GM18861 (cell line): ENCODE measurements at regions not wholly inside any gene's neighbourhood (a gene's known extent, or its start where the extent isn't known, plus 50 kb on each side); places are given as distances from the start of the nearest gene placed in this dataset.
A peak's percentile ranks its signal among the peaks of the same experiment; 100 is the strongest.

ENCODE experiments used
- ATAC-seq: cut with Tn5 transposase; IDR thresholded peaks from one replicate; pipeline ENCODE4 v1.9.1; 2021; ENCODE audit not compliant: unreplicated experiment

DNA sequence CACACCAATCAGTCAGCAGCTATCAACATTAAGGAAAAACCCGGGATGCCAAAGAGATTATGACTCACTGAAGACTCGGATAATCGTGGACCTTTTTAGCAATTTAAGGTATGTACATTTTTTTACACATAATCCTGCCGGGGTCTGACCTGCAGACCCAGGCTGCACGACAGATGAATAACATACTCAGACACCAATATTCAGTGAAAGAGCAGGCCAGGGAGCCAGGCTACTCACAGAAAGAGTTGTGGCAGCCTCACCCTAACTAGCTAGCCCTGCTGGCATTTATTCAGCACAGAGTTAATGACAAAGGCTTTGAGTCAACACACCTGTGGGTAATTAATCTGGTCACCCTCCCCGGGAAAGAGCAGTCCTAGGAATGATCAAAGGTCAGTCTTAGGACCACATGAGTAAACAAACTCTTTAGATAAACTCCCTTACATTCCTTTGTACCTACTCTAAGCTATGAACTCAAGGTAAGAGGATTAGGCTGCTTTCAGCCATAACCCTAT is 727.5 kb downstream of the TBL1XR1 start:
- ATAC-seq: no peak

DNA sequence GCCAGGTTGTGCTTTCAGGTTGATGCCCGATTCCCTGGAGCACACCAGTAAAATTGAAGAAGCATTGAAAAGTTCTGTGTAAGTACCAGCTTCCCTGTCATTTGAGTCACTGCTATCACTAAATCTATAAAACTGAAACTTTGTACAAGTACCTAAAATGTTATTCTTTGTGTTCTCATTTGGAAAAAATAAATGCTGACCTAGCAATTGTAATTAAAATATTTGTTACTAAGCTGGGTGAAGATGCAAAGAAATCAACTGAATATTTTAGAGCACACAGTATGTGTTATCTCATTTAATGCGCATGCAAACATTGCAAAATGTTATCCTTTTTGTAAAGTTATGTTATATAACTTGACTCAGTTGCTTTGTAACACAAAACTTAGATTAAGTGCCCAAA is 733.7 kb downstream of the TBL1XR1 start:
- no peak for ATAC-seq

DNA sequence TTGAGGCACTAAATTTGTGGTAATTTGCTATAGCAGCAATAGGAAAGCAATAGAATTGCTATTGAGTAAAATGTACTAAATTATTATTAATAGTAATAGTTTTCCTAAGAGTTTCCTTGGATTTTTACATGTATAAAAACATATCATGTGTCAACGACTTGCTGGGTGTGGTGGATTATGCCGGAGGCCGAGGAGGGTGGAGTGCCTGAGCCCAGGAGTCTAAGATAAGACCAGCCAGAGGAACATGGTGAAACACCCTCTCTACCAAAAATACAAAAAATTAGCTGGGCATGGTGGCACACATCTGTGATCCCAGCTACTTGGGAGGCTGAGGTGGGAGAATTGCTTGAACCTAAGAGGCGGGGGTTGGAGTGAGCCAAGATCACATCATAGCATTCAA is 749.9 kb downstream of the TBL1XR1 start:
- ATAC-seq: no peak

DNA sequence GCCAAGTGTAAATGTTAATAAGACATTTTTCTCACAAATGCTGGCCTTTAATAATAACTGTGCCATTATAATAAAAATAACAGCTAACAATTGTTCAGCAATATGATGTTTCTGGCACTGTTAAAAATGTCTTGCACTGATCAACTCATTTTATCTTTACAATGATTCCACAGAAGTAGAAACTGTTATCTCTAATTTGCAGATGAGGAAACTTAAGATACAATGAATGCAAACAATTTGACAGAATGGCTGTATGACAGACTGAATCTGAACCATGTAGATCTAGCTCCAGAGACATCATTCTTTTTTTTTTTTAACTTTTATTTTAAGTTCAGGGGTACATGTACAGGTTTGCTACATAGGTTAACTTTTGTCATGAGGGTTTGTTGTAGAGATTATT is 755.0 kb downstream of the TBL1XR1 start:
- no peak for ATAC-seq

DNA sequence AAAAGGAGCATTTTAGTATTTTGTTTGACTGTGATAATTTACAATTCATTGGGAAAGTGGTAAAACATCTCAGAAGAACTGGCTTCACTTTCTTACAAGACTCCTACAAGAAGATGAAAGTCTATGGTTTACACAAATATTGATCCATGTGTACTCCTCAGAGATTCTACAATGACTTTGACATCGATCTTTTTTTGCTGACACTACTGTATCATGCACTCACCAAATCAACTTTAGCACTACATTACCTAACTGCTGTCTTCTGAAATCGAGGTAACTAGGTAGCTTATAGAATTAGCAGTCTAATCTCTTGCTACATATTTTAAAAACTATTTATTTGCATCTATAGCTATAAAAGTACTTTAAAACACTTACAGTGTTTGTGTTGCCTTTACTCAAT is 757.6 kb downstream of the TBL1XR1 start:
- ATAC-seq: no peak

DNA sequence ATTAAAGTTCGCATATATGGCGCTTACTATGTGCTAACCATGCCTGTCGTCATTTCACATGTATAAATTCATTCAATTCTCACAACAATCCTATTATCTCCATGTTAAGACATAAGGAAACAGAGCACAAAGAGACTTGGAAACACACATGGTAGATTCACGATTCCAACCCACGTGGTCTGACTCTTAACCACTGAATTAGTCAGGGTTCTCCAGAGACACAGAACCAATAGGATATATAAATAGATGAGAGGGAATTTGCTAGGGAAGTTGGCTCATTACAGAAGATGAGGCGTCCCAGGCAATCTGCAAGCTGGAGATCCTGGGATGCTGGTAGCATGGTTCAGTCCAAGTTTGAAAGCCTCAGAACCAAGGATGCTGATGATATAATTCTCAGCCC is 765.3 kb downstream of the TBL1XR1 start:
- ATAC-seq: no peak

DNA sequence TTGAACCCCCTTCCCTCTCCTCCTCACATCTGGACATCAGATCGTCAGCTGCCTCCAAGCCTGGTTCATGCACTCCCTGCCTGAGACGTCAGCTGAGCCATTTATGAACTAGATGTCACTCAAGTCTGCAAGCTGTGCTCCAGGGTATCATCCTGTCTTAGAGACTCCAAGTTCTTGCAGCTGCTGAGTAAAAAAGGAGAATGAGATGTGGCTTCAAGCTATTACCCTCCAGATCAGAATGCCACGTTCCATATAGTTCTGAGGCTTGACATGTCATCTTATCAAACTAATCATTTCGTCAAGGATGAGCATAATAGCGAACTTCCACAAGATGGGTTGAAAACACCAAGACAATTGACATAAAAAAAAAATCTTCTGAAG is 766.3 kb downstream of the TBL1XR1 start:
- ATAC-seq: no peak

DNA sequence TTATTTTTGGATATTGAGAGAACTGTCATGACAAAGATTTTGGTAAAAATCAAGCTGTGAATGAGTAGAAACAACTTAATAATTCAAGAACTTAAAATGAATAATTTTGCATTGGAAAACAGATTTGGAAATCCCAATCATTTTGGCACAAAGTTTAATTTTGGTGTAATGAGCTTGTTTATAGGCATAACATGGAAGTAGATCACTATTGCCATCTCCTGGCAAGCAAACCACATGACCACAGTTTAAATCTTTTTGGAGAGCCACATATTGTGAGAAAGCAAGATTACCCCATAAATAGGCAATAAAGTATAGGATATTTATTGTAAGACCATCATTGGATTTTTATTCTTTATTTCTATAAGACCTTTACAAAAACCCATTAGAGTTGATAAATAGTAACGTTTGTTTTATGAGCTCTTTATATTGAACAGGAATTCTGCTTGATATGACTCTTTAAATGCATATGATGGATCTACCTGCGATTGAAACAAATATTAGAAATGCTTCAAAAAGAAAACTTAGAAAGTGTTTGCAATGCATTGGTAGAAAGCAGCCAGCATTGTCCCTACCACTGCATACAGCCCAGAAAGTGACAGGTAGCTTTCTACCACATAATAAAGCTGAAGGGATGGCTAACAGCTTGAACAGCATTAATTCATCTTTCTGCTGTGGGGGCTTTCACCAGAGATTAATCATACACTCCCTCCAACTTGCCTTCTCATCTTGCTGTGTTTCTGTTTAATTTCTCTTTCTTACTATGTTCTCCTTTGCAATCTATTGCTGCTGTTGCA is 766.8 kb downstream of the TBL1XR1 start:
- peak; percentile 68 for ATAC-seq

DNA sequence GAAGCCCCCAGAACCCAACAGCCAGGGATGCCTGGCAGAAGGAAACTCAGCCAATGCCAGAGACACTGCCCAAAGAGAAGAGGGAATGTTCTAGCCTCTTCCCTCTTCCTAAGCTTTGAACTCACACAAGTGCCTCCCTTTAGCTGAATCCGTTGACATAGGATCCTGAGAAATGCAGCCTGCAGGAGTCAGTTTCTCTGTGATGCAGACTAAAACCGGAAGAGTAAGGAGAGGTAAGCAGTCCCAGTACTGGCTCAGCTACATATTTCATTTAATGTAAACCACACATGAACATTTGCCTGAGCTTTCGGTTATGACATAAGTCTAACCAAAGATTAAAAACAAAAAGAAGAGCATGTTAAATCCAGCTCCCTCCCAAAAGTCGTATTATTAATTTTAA is 768.7 kb downstream of the TBL1XR1 start:
- ATAC-seq: no peak

DNA sequence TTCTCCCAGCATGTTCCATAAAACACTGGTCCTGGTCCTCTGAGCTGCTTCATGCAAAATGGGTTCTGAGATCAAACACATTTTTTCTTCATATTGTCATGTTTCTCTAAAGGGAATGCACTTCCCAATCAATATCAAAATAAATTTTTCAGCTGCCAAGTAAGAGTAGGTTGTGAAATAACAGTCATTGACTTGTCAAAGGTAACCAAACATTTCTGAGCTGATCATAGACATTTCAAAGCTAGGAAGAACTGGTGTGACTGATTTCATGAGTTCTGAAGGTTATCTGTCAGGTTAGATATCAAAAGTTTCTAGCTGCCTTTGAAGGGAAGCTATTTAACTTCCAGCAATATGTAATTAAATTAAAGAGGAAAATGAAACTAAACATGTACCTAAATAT is 770.9 kb downstream of the TBL1XR1 start:
- no peak for ATAC-seq

DNA sequence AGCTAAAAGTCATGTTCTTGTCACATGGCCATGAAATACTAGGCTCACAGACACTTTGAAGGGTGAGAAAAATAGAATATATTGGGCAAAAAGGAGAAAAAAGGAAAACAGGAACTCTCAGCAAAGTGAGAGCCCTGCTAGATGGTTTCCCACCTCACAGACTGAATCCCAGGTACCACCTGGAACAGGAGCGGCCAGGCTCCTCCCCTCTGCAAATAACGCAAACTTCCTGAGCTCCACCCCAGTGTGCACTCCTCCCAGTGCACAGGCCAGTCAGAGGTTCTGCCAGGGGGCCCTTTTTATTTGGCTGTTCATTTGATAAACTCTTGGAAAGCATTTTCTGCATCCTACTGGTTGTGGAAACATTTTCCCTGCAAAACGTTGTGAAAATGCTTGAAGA is 780.4 kb downstream of the TBL1XR1 start:
- no peak for ATAC-seq

DNA sequence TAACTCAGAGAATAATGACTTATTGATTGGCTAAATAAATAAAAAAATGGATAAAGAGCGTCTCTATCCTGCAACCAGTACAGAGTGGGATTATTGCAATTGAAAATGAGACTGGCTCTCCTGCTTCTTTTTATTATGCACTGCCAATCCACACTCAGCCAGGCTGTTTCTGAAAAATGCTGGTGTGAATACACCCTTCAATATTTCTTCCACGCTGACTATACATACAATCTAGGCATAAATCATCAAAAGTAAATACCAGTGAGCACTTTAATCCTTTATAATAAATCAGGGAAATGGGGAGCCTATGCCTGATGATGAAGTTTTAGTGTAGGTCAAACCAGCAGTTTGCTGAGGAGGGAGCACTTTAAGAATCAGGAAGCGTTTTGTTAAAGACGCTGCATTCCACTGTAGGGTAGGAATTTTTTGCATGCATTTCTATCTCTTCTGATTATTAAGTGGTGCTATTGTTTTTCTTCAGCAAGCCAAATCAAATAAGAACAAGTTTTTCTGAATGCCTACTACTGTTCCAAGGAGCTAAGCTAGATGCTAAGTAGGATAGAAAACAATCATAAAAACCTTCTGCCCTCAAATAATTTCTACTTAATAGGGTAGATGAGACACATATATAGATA is 781.5 kb downstream of the TBL1XR1 start:
- no peak for ATAC-seq

DNA sequence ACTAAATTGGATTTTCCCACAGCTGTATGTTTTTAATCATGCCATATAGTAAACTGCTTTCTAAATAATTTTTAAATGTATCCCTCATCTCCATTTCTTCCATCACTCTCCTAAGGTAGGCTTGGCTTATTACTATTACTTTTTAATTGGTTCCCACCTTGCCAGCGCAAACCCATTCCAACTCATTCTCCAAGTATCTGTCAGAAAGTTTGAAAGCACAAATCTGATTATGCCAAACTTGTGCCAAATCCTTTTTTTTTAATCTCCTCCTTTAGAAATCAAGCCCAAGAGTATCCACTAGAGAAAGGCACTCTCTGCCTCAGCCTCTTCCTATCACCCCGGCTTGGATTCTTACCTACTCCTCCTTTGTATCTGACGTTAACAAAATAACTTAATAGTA is 784.5 kb downstream of the TBL1XR1 start:
- no peak for ATAC-seq

DNA sequence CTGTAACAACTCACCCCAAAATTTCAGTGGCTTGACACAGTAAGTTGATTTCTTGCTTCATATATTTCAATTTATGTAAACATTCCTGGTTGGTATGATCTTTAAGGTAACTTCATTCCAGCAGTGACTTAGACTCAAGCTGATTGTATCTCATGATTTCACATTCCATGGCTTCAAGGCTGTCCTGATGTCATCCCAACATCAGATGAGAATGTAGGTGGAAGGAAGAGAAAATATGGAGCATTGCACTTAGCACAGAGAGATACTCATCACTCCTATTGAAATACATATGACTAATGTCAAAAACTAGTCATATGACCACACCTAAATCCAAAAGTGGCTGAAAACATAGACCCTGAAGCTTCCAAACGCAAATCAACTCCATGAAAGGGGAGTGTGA is 793.8 kb downstream of the TBL1XR1 start:
- no peak for ATAC-seq

DNA sequence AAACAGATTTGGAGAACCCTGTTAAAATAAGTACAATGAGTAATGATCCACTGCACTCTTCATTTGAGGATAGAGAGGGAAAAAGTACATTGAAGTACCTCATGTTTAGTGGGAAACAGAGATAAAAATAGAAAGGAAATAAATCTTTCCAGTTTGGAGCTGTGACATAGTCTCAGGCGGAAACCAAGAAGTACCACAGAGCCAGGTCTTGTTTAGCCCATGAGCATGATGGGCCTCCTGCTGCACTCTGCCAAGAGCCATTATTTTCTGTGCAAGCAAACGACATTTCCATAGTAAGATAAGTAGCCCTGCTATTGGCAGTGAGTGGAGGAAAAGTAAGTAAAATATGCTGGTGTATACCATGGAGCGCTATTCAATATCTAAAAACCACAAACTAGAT is 796.1 kb downstream of the TBL1XR1 start:
- ATAC-seq: no peak

DNA sequence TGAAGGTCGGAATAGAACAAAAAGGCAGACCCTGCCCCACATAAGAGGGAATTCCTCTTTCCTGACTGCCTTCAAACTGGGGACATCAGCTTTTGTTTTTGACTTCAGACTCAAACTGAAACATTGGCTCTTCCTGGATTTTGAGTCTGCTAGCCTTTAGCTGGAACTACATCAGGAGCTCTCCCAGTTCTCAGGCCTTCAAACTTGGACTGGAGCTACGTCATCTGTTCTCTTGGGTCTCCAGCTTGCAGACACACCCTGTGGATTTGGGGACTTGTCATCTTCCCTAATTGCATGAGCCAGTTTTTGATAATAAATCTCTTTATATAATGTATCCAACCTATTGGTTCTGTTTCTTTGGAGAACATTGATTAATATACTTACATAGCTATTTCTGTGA is 798.1 kb downstream of the TBL1XR1 start:
- ATAC-seq: no peak

DNA sequence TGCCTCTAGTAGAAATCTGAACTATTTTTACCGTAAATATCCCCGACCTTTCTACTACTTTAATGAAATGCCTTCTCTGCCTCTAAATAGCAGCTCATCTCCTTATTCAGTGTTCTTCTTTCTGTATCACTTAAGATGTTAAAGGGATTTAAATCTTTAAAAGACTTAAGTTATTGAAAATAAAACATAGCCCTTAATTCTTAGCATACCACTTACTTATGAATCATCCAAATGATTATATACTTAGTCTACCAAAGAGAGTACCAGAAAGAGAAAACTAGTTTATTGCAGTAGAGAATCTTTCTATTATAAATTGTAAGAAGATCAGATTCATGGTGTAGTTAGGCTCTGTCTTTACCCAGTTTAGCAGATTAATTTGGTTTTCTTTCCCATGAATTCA is 802.0 kb downstream of the TBL1XR1 start:
- ATAC-seq: no peak

DNA sequence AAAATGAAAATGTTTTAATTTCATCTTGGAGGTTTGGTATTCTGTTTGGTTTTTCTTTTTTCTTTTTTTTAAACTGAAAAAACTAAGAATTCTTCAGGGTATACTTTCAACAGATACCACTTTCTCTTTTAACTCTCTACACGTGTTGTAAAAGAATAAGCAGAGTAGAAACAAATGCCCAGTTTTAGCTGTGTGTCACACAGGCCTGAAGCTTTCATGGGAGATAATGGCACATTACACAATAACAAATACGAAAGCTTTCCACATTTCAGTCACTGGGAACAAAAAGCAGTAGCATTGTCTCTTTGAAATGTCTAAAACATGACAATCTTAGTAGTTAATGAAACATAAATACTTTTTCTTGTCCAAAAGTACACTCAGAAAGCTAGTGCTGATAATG is 818.5 kb downstream of the TBL1XR1 start:
- ATAC-seq: no peak

DNA sequence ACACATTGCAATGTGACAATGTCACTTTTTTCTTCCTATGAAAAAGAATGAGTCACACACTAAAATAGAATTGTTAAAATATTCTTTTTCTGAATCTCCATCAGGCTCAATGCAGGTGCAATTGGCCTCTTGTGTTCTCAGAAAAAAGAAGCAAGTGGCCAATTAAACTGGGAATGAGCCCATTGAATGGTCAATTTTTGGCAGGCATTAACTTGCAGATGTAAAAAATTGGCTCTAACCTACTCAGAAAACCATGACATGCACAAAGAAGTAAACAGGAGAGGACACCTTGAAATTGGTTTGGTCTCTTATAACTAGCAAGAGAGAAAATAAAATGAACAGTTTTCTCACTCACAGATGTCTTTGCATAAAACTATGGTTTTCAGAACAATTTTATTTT is 820.8 kb downstream of the TBL1XR1 start:
- ATAC-seq: no peak

DNA sequence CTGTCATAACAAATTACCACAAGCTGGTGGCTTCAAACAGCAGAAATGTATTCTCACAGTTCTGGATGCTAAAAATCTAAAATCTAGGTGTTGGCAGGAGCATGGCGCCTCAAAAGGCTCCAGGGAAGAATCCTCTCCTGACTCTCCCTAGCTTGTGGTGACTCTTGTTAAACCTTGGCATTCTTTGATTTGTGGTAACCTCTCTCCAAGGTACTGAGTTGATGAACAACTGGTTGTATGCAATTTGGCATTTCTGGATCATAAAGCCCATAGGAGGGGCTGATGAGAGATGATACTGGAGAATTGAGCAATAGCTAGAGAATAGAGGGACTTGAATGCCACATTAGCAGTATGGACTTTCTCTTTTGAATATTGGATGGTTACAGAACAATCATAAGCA is 821.8 kb downstream of the TBL1XR1 start:
- no peak for ATAC-seq

DNA sequence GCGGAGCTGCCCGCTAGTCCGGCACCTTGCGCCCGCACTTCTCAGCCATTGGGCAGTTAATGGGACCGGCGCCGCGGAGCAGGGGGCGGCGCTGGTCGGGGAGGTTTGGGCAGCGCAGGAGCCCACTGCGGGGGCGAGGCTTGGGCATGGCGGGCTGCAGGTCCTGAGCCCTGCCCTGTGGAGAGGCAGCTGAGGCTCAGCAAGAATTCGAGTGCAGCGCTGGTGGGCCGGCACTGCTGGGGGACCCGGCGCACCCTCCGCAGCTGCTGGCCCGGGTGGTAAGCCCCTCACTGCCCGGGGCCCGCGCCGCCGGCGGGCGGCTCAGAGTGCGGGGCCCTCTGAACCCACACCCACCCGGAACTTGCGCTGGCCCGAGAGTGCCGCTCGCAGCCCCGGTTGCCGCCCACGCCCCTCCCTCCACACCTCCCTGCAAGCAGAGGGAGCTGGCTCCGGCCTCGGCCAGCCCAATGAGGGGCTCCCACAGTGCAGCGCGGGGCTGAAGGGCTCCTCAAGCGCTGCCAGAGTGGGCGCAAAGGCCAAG is 835.0 kb downstream of the TBL1XR1 start:
- ATAC-seq: no peak

DNA sequence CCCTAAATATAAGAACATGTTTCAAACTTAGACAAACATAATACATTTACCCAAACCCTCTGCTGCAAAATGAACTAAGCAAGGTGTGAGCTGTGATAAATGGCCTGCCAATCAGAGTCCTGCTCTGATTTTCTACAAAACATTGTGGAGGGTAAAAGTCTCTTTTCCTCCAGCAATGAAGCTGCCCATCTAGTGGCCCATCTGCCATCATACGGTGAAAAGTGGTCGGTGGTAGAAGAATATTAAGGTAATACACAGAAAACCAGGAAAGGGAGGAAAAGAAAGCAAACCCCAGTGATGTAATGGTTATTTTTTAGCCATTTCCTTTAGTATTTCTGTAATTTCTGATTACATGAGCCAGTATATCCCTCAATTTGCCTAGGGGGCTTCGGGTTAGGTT is 838.1 kb downstream of the TBL1XR1 start:
- ATAC-seq: no peak
